ENCODE measurements at regions not wholly inside any gene's neighbourhood (a gene's known extent, or its start where the extent isn't known, plus 50 kb on each side); places are given as distances from the start of the nearest gene placed in this dataset.

GRCh38 chr6:101257163-101257562 is 136.3 kb upstream of the GRIK2 start:
- intact Hi-C loops (cut with micrococcal nuclease): no loop called here
- Mint-ChIP-seq H3K9me3 (peaks cover 26% of the 10 kb centered on the region), H3K36me3 (no peaks in the 10 kb centered on the region), H3K4me3 (no peak overlapping the region), H3K27me3 (no peaks in the 10 kb centered on the region), H3K4me1 (ENCODE audit: low read depth) (no peaks in the 10 kb centered on the region), H3K27ac (no peak overlapping the region)
- no peak for DNase-seq
- POLR2A ChIA-PET: no interaction called here
- CTCF ChIA-PET: no interaction called here

DNA sequence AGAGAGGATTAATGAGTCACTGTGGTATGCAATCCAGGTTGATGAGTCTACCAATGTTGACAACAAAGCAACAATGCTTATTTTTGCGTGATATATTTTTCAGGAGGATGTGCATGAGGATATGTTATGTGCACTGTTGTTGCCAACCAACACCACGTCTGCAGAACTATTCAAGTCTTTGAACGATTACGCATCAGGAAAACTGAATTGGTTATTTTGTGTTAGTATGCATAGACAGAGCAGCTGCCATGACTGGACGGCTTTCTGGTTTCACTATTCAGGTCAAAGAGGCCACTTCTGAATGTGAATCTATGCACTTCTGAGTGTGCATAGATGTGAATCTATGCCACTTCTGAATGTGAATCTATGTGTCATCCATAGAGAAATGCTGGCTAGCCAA is 134.0 kb upstream of the GRIK2 start:
- ChIA-PET POLR2A (no interaction called here), CTCF (no interaction called here)
- H3K4me1 Mint-ChIP-seq (ENCODE audit: low read depth): no peaks in the 10 kb centered on the region
- peaks cover 26% of the 10 kb centered on the region for H3K9me3 Mint-ChIP-seq
- no peak overlapping the region for H3K27ac Mint-ChIP-seq
- no peak for DNase-seq
- no peaks in the 10 kb centered on the region for H3K27me3 Mint-ChIP-seq
- H3K36me3 Mint-ChIP-seq: no peaks in the 10 kb centered on the region
- H3K4me3 Mint-ChIP-seq: no peak overlapping the region
- intact Hi-C loops (cut with micrococcal nuclease): no loop called here

GRCh38 chr6:101263596-101263995 is 129.9 kb upstream of the GRIK2 start:
- POLR2A ChIA-PET: no interaction called here
- CTCF ChIA-PET: no interaction called here
- intact Hi-C loops (cut with micrococcal nuclease): no loop called here
- H3K27ac Mint-ChIP-seq: no peak overlapping the region
- DNase-seq: no peak
- H3K4me3 Mint-ChIP-seq: no peak overlapping the region
- no peaks in the 10 kb centered on the region for H3K27me3 Mint-ChIP-seq
- H3K36me3 Mint-ChIP-seq: no peaks in the 10 kb centered on the region
- peaks cover 7% of the 10 kb centered on the region for H3K9me3 Mint-ChIP-seq
- peaks cover 3% of the 10 kb centered on the region for H3K4me1 Mint-ChIP-seq (ENCODE audit: low read depth)

- H3K4me3 Mint-ChIP-seq: no peak overlapping the region
- peaks cover 3% of the 10 kb centered on the region for H3K4me1 Mint-ChIP-seq (ENCODE audit: low read depth)
- CTCF ChIA-PET: no interaction called here
- intact Hi-C loops (cut with micrococcal nuclease): no loop called here
- H3K9me3 Mint-ChIP-seq: peaks cover 3% of the 10 kb centered on the region
- no peaks in the 10 kb centered on the region for H3K27me3 Mint-ChIP-seq
- H3K27ac Mint-ChIP-seq: no peak overlapping the region
- H3K36me3 Mint-ChIP-seq: no peaks in the 10 kb centered on the region
- POLR2A ChIA-PET: no interaction called here
- DNase-seq: no peak
These were observed 127.4 kb upstream of the GRIK2 start for GRCh38 chr6:101266063-101266462.

DNA sequence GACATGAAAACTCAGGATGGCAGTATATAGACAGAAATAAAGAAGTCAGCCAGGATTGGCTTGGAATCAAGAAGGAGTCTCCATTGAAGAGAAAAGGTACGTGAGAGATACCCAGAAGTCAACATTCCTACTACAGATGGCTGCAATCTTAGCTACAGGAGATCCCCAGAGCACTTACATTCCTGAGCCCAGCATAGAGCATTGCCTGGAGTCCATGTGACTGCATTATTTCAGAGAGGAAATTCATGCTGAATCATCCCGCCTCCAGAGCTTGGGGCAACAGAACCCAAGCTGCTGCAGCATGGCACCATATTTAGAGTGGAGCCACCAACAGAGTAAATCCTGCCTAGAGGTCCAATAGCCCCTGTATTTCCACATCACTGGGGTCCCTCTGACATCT is 125.0 kb upstream of the GRIK2 start:
- ChIA-PET POLR2A (no interaction called here), CTCF (no interaction called here)
- Mint-ChIP-seq H3K4me1 (ENCODE audit: low read depth) (peaks cover 3% of the 10 kb centered on the region), H3K36me3 (no peaks in the 10 kb centered on the region), H3K9me3 (peaks cover 3% of the 10 kb centered on the region), H3K27me3 (no peaks in the 10 kb centered on the region), H3K4me3 (no peak overlapping the region), H3K27ac (no peak overlapping the region)
- intact Hi-C loops (cut with micrococcal nuclease): no loop called here
- no peak for DNase-seq

DNA sequence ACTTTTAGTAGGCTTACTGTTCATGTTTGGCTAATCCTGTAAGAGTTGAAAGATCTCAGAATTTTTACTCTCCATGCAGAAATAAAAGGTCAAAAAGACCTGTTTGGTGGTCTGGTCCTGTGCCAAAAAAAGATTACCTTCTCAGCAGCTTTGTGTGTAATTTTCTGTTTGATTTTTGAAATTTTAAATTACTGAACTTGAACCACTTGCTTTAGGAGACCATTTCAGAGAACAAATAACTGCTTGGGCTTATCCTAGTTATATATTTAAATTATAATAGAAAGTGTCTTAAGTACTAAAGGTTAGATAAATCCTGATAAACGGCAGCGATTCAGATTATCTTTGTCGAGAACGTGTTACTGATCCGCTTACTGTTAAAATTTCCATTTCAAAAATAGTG is 118.3 kb upstream of the GRIK2 start:
- Mint-ChIP-seq H3K4me3 (no peak overlapping the region), H3K27me3 (no peaks in the 10 kb centered on the region)

GRCh38 chr6:101276066-101276465 is 117.4 kb upstream of the GRIK2 start:
- no peaks in the 10 kb centered on the region for H3K4me1 Mint-ChIP-seq (ENCODE audit: low read depth)
- intact Hi-C loops (cut with micrococcal nuclease): no loop called here
- no peak overlapping the region for H3K4me3 Mint-ChIP-seq
- ChIA-PET POLR2A (interaction anchor here (0.6 kb wide), 1 partner anchor 19 kb away, joined by 3 read pairs; no protein-coding TSS in a partner anchor), CTCF (no interaction called here)
- H3K9me3 Mint-ChIP-seq: no peaks in the 10 kb centered on the region
- DNase-seq: no peak
- H3K27me3 Mint-ChIP-seq: no peaks in the 10 kb centered on the region
- H3K27ac Mint-ChIP-seq: no peak overlapping the region
- no peaks in the 10 kb centered on the region for H3K36me3 Mint-ChIP-seq

More for the DNA sequence above, 118.3 kb upstream of the GRIK2 start:
- no peaks in the 10 kb centered on the region for H3K4me1 Mint-ChIP-seq (ENCODE audit: low read depth)
- H3K27ac Mint-ChIP-seq: no peak overlapping the region
- DNase-seq: no peak
- CTCF ChIA-PET: no interaction called here
- no peaks in the 10 kb centered on the region for H3K9me3 Mint-ChIP-seq
- H3K36me3 Mint-ChIP-seq: no peaks in the 10 kb centered on the region
- intact Hi-C loops (cut with micrococcal nuclease): no loop called here
- POLR2A ChIA-PET: no interaction called here

DNA sequence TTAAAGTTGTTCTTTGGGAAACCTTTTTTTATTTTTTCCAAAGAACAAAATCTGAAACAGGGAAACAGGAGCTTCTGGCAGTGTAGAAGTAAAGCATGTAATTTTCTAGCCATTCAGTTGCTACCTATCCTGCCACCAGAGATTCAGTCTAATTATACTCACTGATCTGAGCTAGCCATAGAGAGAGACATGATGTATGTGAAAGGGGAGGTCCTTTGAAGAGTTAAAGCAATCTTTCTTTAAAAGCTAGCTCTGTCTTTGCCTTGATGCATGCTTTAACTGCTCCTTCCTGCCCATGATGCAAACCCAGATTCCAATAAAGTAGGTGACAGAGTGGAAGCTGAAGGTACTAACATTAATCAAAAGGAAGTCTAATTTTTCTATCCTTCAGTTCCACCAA is 114.1 kb upstream of the GRIK2 start:
- H3K4me1 Mint-ChIP-seq (ENCODE audit: low read depth): no peaks in the 10 kb centered on the region
- no peaks in the 10 kb centered on the region for H3K27me3 Mint-ChIP-seq
- H3K36me3 Mint-ChIP-seq: no peaks in the 10 kb centered on the region
- DNase-seq: no peak
- no peaks in the 10 kb centered on the region for H3K9me3 Mint-ChIP-seq
- ChIA-PET POLR2A (no interaction called here), CTCF (no interaction called here)
- H3K27ac Mint-ChIP-seq: no peak overlapping the region
- H3K4me3 Mint-ChIP-seq: no peak overlapping the region
- intact Hi-C loops (cut with micrococcal nuclease): no loop called here

- Mint-ChIP-seq H3K27ac (no peak overlapping the region), H3K9me3 (no peaks in the 10 kb centered on the region), H3K27me3 (no peaks in the 10 kb centered on the region), H3K4me1 (ENCODE audit: low read depth) (no peaks in the 10 kb centered on the region), H3K36me3 (no peaks in the 10 kb centered on the region), H3K4me3 (no peak overlapping the region)
- intact Hi-C loops (cut with micrococcal nuclease): no loop called here
- DNase-seq: no peak
- POLR2A ChIA-PET: no interaction called here
- CTCF ChIA-PET: no interaction called here
These were observed 112.2 kb upstream of the GRIK2 start for GRCh38 chr6:101281266-101281665.

DNA sequence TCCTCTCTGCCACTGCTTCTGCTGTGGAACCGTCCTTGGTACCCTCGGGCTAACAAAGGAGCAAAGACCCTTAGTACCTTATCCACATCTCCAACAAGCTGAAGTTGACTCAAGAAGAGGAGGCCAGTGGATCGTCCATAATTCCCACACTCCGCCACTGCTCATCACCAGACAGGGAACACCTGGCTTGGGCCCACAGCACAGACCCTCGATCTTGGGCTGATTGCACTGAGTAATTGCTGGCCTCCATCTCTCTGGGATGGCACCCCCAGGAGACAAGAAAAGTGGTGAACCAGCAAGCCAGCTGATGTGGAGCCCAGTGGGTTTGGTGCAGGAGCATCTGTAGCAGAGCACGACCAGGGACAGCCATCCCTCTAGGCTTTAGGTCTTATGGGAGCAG is 109.4 kb upstream of the GRIK2 start:
- H3K4me3 Mint-ChIP-seq: no peak overlapping the region

GRCh38 chr6:101286146-101286545 is 107.4 kb upstream of the GRIK2 start:
- no peak overlapping the region for H3K4me3 Mint-ChIP-seq
- H3K4me1 Mint-ChIP-seq (ENCODE audit: low read depth): no peaks in the 10 kb centered on the region
- ChIA-PET CTCF (no interaction called here), POLR2A (no interaction called here)
- no peaks in the 10 kb centered on the region for H3K9me3 Mint-ChIP-seq
- no peak for DNase-seq
- H3K36me3 Mint-ChIP-seq: no peaks in the 10 kb centered on the region
- H3K27ac Mint-ChIP-seq: no peak overlapping the region
- no peaks in the 10 kb centered on the region for H3K27me3 Mint-ChIP-seq
- intact Hi-C loops (cut with micrococcal nuclease): no loop called here

More for the DNA sequence above, 109.4 kb upstream of the GRIK2 start:
- no peak overlapping the region for H3K27ac Mint-ChIP-seq
- intact Hi-C loops (cut with micrococcal nuclease): no loop called here
- no peaks in the 10 kb centered on the region for H3K9me3 Mint-ChIP-seq
- H3K4me1 Mint-ChIP-seq (ENCODE audit: low read depth): no peaks in the 10 kb centered on the region
- ChIA-PET CTCF (no interaction called here), POLR2A (no interaction called here)
- H3K36me3 Mint-ChIP-seq: no peaks in the 10 kb centered on the region
- no peaks in the 10 kb centered on the region for H3K27me3 Mint-ChIP-seq
- DNase-seq: no peak

GRCh38 chr6:101290346-101290745 is 103.2 kb upstream of the GRIK2 start:
- Mint-ChIP-seq H3K27ac (no peak overlapping the region), H3K36me3 (no peaks in the 10 kb centered on the region), H3K4me1 (ENCODE audit: low read depth) (no peaks in the 10 kb centered on the region), H3K9me3 (peaks cover 10% of the 10 kb centered on the region), H3K27me3 (no peaks in the 10 kb centered on the region), H3K4me3 (no peak overlapping the region)
- POLR2A ChIA-PET: no interaction called here
- DNase-seq: no peak
- intact Hi-C loops (cut with micrococcal nuclease): no loop called here
- CTCF ChIA-PET: no interaction called here

- no peak overlapping the region for H3K27ac Mint-ChIP-seq
- ChIA-PET POLR2A (no interaction called here), CTCF (no interaction called here)
- no peaks in the 10 kb centered on the region for H3K27me3 Mint-ChIP-seq
- no peaks in the 10 kb centered on the region for H3K4me1 Mint-ChIP-seq (ENCODE audit: low read depth)
- no peak for DNase-seq
- H3K4me3 Mint-ChIP-seq: no peak overlapping the region
- intact Hi-C loops (cut with micrococcal nuclease): no loop called here
- H3K36me3 Mint-ChIP-seq: no peaks in the 10 kb centered on the region
- peaks cover 10% of the 10 kb centered on the region for H3K9me3 Mint-ChIP-seq
These were observed 99.4 kb upstream of the GRIK2 start for GRCh38 chr6:101294051-101294638.

DNA sequence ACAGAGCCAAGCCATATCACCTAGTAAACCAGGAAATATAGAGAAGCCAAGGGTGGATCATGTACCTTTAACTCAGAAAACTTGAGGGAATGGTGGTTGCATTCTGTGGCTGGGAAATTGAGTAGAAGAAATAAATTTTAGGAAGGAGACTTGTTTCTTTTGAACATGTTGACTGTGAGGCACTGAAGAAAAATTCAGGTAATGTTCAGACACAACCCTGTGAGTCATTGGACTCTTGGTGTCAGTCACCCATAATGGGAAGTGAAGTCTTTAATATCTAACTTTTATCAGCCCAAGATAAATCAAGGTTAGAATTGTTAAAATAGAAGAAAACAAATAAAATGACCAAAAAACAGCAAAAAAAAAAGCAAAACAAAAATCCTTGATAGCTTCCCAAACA is 98.8 kb upstream of the GRIK2 start:
- ChIA-PET POLR2A (interaction anchor here (0.6 kb wide), 1 partner anchor 18 kb away, joined by 3 read pairs; no protein-coding TSS in a partner anchor), CTCF (no interaction called here)
- Mint-ChIP-seq H3K27me3 (no peaks in the 10 kb centered on the region), H3K27ac (no peak overlapping the region), H3K36me3 (no peaks in the 10 kb centered on the region), H3K4me3 (no peak overlapping the region), H3K9me3 (peaks cover 10% of the 10 kb centered on the region), H3K4me1 (ENCODE audit: low read depth) (no peaks in the 10 kb centered on the region)
- DNase-seq: no peak
- intact Hi-C loops (cut with micrococcal nuclease): no loop called here
